K562 (cell line): ENCODE measurements at regions not wholly inside any gene's neighbourhood (a gene's known extent, or its start where the extent isn't known, plus 50 kb on each side); places are given as distances from the start of the nearest gene placed in this dataset.

Experiments used
- CBX5 ChIP-seq: IDR thresholded peaks from 2 replicates; pipeline ENCODE4 v1.6.1; 2014; ENCODE audit warnings: low read depth, borderline replicate concordance
- HCFC1 ChIP-seq: IDR thresholded peaks from 2 replicates; pipeline ENCODE4 v1.6.1; 2012; ENCODE audit warnings: low read depth, low read length, improper control_type of control experiment
- HEY1 ChIP-seq: fragments of 250-450 bp; sonication (Bioruptor Pico); IDR thresholded peaks from 2 replicates; pipeline ENCODE4 v1.5.0; 2020; ENCODE audit warnings: mild to moderate bottlenecking, moderate library complexity, borderline replicate concordance
- JUNB ChIP-seq: fragments of 450-650 bp; formaldehyde crosslinking; conservative IDR thresholded peaks from 2 replicates; pipeline ENCODE4 v1.4.0; 2020; ENCODE audit warnings: mild to moderate bottlenecking
- MBD2 ChIP-seq: sonication (generic); IDR thresholded peaks from 2 replicates; pipeline ENCODE4 v1.6.1; 2016; ENCODE audit warnings: low read depth, borderline replicate concordance
- POLR2A ChIP-seq: fragments of 450-650 bp; conservative IDR thresholded peaks from 2 replicates; pipeline ENCODE4 v1.6.1; 2016
- SRSF9 ChIP-seq: fragments of 200-400 bp; formaldehyde crosslinking; IDR thresholded peaks from 2 replicates; pipeline ENCODE4 v1.6.1; 2017; ENCODE audit warnings: low read depth, low read length, borderline replicate concordance
- TAF1 ChIP-seq: IDR thresholded peaks from 2 replicates; pipeline ENCODE4 v1.6.1; 2011; ENCODE audit warnings: mild to moderate bottlenecking, low read length, moderate library complexity; ENCODE audit not compliant: insufficient read depth, control insufficient read depth, severe bottlenecking; ENCODE audit errors: extremely low read depth
- ZNF668 ChIP-seq: fragments of 250-450 bp; sonication (Bioruptor Pico); IDR thresholded peaks from 2 replicates; pipeline ENCODE4 v1.8.0; 2022; ENCODE audit warnings: mild to moderate bottlenecking, inconsistent platforms
- TF ChIP-seq, protein P1 (sequence below), 2 experiments: fragments of 450-650 bp in 1 of 2; IDR thresholded peaks; 2 replicates each; pipeline ENCODE4 v1.6.1; 2011 to 2017; ENCODE audit warnings: low read depth in 2 of 2, antibody characterized with exemption in 1 of 2, borderline replicate concordance in 1 of 2, low read length in 1 of 2, mild to moderate bottlenecking in 1 of 2, mixed read lengths in 1 of 2; ENCODE audit not compliant: control insufficient read depth in 1 of 2
- TF ChIP-seq, protein P2 (sequence below), 3 experiments: IDR thresholded peaks in 2 of 3; conservative IDR thresholded peaks in 1 of 3; 2 replicates each; pipeline ENCODE4 v1.5.1; 2011 to 2012; ENCODE audit warnings: low read length in 3 of 3, mild to moderate bottlenecking in 3 of 3, control low read depth in 2 of 3, improper control_type of control experiment in 1 of 3, inconsistent platforms in 1 of 3, low read depth in 1 of 3, mixed read lengths in 1 of 3, moderate library complexity in 1 of 3; ENCODE audit not compliant: insufficient read depth in 2 of 3
- TF ChIP-seq, protein P3 (sequence below), 2 experiments: fragments of 450-650 bp; formaldehyde crosslinking in 1 of 2; IDR thresholded peaks; 2 replicates each; pipeline versions ENCODE4 v1.4.0 to v1.6.1; 2014 to 2020; ENCODE audit warnings: mild to moderate bottlenecking in 2 of 2, borderline replicate concordance in 1 of 2, low read depth in 1 of 2

DNA sequence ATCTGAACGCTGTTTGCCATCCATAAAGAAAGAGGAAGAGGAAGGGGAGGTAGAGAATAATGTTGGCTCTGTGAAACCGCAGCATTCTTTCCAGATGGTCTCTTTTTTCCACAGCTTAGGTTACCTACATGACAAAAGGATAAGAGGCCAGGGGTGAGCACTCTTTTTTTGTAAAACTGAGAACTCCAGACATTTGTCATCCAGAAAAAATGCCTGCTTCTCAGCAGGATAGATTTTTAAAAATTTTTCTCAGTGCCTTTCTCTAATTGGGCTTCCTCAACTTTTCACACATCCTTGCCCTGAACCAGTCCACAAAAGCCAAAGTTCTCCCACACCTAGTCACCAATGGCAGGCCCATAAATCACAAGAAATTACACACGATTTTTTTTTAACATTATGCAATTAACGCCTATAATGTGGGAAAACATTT lies 158.1 kb upstream of the TENM3 start:
- TF ChIP-seq HEY1, result no peak
- TF ChIP-seq, protein P1, sequence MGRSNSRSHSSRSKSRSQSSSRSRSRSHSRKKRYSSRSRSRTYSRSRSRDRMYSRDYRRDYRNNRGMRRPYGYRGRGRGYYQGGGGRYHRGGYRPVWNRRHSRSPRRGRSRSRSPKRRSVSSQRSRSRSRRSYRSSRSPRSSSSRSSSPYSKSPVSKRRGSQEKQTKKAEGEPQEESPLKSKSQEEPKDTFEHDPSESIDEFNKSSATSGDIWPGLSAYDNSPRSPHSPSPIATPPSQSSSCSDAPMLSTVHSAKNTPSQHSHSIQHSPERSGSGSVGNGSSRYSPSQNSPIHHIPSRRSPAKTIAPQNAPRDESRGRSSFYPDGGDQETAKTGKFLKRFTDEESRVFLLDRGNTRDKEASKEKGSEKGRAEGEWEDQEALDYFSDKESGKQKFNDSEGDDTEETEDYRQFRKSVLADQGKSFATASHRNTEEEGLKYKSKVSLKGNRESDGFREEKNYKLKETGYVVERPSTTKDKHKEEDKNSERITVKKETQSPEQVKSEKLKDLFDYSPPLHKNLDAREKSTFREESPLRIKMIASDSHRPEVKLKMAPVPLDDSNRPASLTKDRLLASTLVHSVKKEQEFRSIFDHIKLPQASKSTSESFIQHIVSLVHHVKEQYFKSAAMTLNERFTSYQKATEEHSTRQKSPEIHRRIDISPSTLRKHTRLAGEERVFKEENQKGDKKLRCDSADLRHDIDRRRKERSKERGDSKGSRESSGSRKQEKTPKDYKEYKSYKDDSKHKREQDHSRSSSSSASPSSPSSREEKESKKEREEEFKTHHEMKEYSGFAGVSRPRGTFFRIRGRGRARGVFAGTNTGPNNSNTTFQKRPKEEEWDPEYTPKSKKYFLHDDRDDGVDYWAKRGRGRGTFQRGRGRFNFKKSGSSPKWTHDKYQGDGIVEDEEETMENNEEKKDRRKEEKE (IDR thresholded peaks at IDR 0.05; ENCODE audit: borderline replicate concordance in 1 of 2, control insufficient read depth in 1 of 2, low read depth in 2 of 2, low read length in 1 of 2), result no peak
- TF ChIP-seq, protein P2, sequence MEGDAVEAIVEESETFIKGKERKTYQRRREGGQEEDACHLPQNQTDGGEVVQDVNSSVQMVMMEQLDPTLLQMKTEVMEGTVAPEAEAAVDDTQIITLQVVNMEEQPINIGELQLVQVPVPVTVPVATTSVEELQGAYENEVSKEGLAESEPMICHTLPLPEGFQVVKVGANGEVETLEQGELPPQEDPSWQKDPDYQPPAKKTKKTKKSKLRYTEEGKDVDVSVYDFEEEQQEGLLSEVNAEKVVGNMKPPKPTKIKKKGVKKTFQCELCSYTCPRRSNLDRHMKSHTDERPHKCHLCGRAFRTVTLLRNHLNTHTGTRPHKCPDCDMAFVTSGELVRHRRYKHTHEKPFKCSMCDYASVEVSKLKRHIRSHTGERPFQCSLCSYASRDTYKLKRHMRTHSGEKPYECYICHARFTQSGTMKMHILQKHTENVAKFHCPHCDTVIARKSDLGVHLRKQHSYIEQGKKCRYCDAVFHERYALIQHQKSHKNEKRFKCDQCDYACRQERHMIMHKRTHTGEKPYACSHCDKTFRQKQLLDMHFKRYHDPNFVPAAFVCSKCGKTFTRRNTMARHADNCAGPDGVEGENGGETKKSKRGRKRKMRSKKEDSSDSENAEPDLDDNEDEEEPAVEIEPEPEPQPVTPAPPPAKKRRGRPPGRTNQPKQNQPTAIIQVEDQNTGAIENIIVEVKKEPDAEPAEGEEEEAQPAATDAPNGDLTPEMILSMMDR (IDR thresholded peaks at IDR 0.05 in 2 of 3, conservative IDR thresholded peaks at IDR 0.05 in 1 of 3; ENCODE audit: insufficient read depth in 2 of 3, low read depth in 1 of 3, low read length in 3 of 3), result no peak
- no peak for TF ChIP-seq MBD2
- TF ChIP-seq JUNB, result no peak
- no peak for TF ChIP-seq SRSF9
- TF ChIP-seq HCFC1, result no peak
- TF ChIP-seq POLR2A, result no peak
- TF ChIP-seq TAF1, result no peak
- TF ChIP-seq ZNF668 (CRISPR knock-in tag), result no peak
- no peak for TF ChIP-seq CBX5
- TF ChIP-seq, protein P3, sequence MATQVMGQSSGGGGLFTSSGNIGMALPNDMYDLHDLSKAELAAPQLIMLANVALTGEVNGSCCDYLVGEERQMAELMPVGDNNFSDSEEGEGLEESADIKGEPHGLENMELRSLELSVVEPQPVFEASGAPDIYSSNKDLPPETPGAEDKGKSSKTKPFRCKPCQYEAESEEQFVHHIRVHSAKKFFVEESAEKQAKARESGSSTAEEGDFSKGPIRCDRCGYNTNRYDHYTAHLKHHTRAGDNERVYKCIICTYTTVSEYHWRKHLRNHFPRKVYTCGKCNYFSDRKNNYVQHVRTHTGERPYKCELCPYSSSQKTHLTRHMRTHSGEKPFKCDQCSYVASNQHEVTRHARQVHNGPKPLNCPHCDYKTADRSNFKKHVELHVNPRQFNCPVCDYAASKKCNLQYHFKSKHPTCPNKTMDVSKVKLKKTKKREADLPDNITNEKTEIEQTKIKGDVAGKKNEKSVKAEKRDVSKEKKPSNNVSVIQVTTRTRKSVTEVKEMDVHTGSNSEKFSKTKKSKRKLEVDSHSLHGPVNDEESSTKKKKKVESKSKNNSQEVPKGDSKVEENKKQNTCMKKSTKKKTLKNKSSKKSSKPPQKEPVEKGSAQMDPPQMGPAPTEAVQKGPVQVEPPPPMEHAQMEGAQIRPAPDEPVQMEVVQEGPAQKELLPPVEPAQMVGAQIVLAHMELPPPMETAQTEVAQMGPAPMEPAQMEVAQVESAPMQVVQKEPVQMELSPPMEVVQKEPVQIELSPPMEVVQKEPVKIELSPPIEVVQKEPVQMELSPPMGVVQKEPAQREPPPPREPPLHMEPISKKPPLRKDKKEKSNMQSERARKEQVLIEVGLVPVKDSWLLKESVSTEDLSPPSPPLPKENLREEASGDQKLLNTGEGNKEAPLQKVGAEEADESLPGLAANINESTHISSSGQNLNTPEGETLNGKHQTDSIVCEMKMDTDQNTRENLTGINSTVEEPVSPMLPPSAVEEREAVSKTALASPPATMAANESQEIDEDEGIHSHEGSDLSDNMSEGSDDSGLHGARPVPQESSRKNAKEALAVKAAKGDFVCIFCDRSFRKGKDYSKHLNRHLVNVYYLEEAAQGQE (IDR thresholded peaks at IDR 0.05; ENCODE audit: borderline replicate concordance), result no peak
- TF ChIP-seq, protein P3 (CRISPR knock-in tag; IDR thresholded peaks at IDR 0.05; ENCODE audit: low read depth), result no peak
